Uterus (tissue), 3 donors: ENCODE measurements at regions not wholly inside any gene's neighbourhood (a gene's known extent, or its start where the extent isn't known, plus 50 kb on each side); places are given as distances from the start of the nearest gene placed in this dataset.

Source experiments
- DNase-seq, 2 donors: peaks; one replicate each; pipeline ENCODE4 v3.0.0-alpha.2; 2019 to 2020
- H3K27ac ChIP-seq, 2 donors: fragments of 200-600 bp; sonication (generic); 1 replicate in 1 of 2; 2 replicates in 1 of 2; pipeline ENCODE4 v1.5.1; 2016 to 2018
- H3K27me3 ChIP-seq, 2 donors: fragments of 200-600 bp; sonication (generic); one replicate each; pipeline ENCODE4 v1.5.1; 2018 to 2019; ENCODE audit warnings: control low read depth in 1 of 2
- H3K36me3 ChIP-seq, 2 donors: fragments of 200-600 bp; sonication (generic); one replicate each; pipeline ENCODE4 v1.5.1; 2019; ENCODE audit warnings: control low read depth in 1 of 2
- H3K4me1 ChIP-seq, 2 donors: fragments of 200-600 bp; sonication (generic); one replicate each; pipeline ENCODE4 v1.5.1; 2018 to 2019; ENCODE audit warnings: control low read depth in 1 of 2
- H3K4me3 ChIP-seq, 2 donors: fragments of 200-600 bp; sonication (generic); 1 replicate in 1 of 2; 2 replicates in 1 of 2; pipeline ENCODE4 v1.5.1; 2018 to 2019; ENCODE audit warnings: mild to moderate bottlenecking in 1 of 2
- H3K9me3 ChIP-seq, 2 donors: fragments of 200-600 bp; sonication (generic); one replicate each; pipeline ENCODE4 v1.5.1; 2019; ENCODE audit warnings: control low read depth in 1 of 2
- POLR2A ChIP-seq, 2 donors: fragments of 450-650 bp; IDR thresholded peaks; one replicate each; pipeline ENCODE4 v1.6.1; 2016; ENCODE audit warnings: antibody characterized with exemption in 2 of 2, mild to moderate bottlenecking in 1 of 2, moderate library complexity in 1 of 2
- intact Hi-C: fragments of 100-400 bp; cut with DNase I; formaldehyde crosslinking; loops from one replicate; pipeline ENCODE4 v1.15.1; 2023; ENCODE audit warnings: low total_unique reads
- TF ChIP-seq, protein P1 (sequence below), 4 experiments: fragments of 200-600 bp in 2 of 4; fragments of 450-650 bp in 2 of 4; sonication (generic) in 2 of 4; IDR thresholded peaks; one replicate each; pipeline ENCODE4 v1.5.1; 2016 to 2019; ENCODE audit warnings: antibody characterized with exemption in 4 of 4, mild to moderate bottlenecking in 2 of 4, moderate library complexity in 1 of 4
- donor health status: DM: yes; HTN: yes; CAD: no.

DNA sequence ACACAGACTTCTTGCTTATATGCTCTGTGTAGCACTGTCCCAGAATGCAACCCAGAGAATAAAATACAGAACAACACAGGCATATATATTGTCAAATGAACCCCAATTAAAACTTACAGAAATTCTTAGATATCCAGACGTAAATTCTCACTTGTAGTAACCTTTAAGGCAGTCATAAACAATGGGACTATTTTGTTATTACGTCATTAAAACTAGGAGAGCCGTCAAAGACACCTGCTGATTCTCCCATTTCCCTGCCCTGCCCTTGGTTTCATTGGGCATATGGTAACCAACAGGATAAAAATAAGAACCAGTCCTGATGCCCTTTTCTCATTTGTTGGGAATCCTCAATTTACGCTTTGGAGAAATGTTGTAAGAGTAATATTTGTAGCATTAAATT, 871.3 kb upstream of the EYS start:
- H3K4me1 ChIP-seq = no peaks in the 10 kb centered on the region
- no peak overlapping the region for H3K27ac ChIP-seq
- intact Hi-C loops = no loop called here
- H3K9me3 ChIP-seq = no peaks in the 10 kb centered on the region
- TF ChIP-seq, protein P1, sequence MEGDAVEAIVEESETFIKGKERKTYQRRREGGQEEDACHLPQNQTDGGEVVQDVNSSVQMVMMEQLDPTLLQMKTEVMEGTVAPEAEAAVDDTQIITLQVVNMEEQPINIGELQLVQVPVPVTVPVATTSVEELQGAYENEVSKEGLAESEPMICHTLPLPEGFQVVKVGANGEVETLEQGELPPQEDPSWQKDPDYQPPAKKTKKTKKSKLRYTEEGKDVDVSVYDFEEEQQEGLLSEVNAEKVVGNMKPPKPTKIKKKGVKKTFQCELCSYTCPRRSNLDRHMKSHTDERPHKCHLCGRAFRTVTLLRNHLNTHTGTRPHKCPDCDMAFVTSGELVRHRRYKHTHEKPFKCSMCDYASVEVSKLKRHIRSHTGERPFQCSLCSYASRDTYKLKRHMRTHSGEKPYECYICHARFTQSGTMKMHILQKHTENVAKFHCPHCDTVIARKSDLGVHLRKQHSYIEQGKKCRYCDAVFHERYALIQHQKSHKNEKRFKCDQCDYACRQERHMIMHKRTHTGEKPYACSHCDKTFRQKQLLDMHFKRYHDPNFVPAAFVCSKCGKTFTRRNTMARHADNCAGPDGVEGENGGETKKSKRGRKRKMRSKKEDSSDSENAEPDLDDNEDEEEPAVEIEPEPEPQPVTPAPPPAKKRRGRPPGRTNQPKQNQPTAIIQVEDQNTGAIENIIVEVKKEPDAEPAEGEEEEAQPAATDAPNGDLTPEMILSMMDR (IDR thresholded peaks at IDR 0.05) = no peak
- no peak for TF ChIP-seq POLR2A (IDR thresholded peaks at IDR 0.05)
- H3K27me3 ChIP-seq = no peaks in the 10 kb centered on the region
- H3K36me3 ChIP-seq = no peaks in the 10 kb centered on the region
- no peak overlapping the region for H3K4me3 ChIP-seq
- DNase-seq = no peak

DNA sequence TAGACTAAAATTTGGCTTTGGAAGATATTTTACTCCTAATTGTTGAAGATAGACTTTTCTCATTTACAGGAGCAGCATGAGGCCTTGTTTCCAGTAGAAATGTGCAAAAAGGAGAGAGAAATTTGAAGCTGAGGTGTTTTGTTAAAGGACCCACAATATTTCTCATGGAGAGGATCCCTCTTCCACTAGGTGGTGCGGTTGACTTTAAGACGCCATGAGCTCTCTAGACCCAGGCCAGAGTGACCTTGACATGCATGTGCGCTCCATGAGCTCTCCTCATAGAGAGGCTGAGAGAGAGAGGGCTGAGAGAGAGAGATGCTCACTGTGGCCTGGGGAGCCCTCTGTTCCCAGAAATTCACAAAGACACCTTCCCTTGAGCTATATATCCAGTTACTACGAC, 861.2 kb upstream of the EYS start:
- TF ChIP-seq, protein P1 (IDR thresholded peaks at IDR 0.05) = no peak
- TF ChIP-seq POLR2A (IDR thresholded peaks at IDR 0.05) = no peak
- no peak for DNase-seq
- Histone ChIP-seq H3K4me1 (no peaks in the 10 kb centered on the region), H3K27me3 (no peaks in the 10 kb centered on the region), H3K9me3 (no peaks in the 10 kb centered on the region), H3K27ac (no peak overlapping the region), H3K4me3 (no peak overlapping the region), H3K36me3 (no peaks in the 10 kb centered on the region)
- intact Hi-C loops = no loop called here

DNA sequence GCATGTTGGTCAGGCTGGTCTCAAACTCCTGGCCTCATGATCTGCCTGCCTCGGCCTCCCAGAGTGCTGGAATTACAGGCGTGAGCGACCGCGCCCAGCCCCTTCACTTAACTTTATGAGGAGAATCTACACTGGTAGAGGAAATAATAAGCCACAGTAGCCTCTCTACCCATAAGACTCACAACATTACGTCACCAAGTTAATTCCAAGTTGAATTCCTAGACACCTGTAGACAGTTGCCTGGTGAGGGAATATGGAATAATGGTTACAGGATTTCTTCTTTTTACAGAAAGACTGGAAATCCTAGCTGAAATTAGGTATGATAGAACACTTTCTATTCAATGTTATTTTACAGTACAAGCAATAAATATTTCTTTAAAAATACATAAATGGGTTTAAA, 854.5 kb upstream of the EYS start:
- H3K27me3 ChIP-seq = no peaks in the 10 kb centered on the region
- intact Hi-C loops = no loop called here
- H3K4me1 ChIP-seq = no peaks in the 10 kb centered on the region

DNA sequence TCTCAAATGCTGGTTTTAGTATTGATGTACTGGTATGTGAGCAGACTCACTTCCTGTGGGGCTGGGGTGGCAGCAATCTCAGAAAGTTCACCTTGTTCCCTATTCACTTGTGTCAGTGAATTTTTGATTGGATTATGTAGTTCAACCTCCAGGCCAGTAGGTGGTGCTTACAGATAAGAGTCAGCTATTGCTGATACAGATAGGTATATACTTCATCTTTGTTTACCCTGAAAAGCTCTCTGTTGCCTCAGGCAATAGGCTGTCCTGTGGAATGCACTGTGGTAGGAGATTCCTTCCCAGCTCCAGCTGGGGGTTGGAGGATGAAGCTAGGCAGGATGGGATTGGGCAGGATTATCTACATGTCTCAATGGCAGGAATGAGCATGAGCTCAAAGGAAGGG, 851.2 kb upstream of the EYS start:
- H3K27me3 ChIP-seq = no peaks in the 10 kb centered on the region
- H3K9me3 ChIP-seq = no peaks in the 10 kb centered on the region
- H3K4me1 ChIP-seq = no peaks in the 10 kb centered on the region
- no peak for DNase-seq
- no peak overlapping the region for H3K27ac ChIP-seq
- H3K4me3 ChIP-seq = no peak overlapping the region
- TF ChIP-seq POLR2A (IDR thresholded peaks at IDR 0.05) = no peak
- TF ChIP-seq, protein P1 (IDR thresholded peaks at IDR 0.05) = no peak
- H3K36me3 ChIP-seq = no peaks in the 10 kb centered on the region
- intact Hi-C loops = no loop called here

More for the DNA sequence above, 854.5 kb upstream of the EYS start:
- Histone ChIP-seq H3K9me3 (no peaks in the 10 kb centered on the region), H3K27ac (no peak overlapping the region), H3K36me3 (no peaks in the 10 kb centered on the region), H3K4me3 (no peak overlapping the region)
- TF ChIP-seq, protein P1 (IDR thresholded peaks at IDR 0.05) = no peak
- TF ChIP-seq POLR2A (IDR thresholded peaks at IDR 0.05) = no peak
- no peak for DNase-seq

DNA sequence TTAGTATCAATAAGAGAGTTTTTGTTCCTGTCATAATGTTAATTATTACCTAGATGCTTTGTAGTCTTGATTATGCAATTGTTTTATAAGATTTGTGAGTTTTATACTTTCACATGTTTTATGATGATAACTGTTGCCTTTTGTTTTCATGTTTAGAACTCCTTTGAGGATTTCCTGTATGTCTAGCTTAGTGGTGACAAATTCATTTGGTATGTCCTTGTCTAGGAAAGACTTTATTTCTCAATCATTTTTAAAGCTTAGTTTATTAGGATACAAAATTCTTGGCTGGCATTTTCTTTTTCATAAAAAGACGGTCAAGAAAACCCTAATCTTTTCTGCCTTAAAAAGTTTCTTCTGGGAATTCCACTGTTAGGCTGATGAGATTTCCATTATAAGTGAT, 849.9 kb upstream of the EYS start:
- Histone ChIP-seq H3K27ac (no peak overlapping the region), H3K9me3 (no peaks in the 10 kb centered on the region), H3K4me3 (no peak overlapping the region), H3K36me3 (no peaks in the 10 kb centered on the region), H3K27me3 (no peaks in the 10 kb centered on the region), H3K4me1 (no peaks in the 10 kb centered on the region)
- no peak for DNase-seq
- intact Hi-C loops = no loop called here
- TF ChIP-seq POLR2A (IDR thresholded peaks at IDR 0.05) = no peak
- TF ChIP-seq, protein P1 (IDR thresholded peaks at IDR 0.05) = no peak
